Activated CD8-positive, alpha-beta memory T cell treated with anti-CD3 and anti-CD28 coated beads for 24 hours (primary cell): ENCODE measurements at regions not wholly inside any gene's neighbourhood (a gene's known extent, or its start where the extent isn't known, plus 50 kb on each side); places are given as distances from the start of the nearest gene placed in this dataset.

Experiments used
- DNase-seq: peaks from one replicate; pipeline ENCODE4 v3.0.0-alpha.2; 2020

DNA sequence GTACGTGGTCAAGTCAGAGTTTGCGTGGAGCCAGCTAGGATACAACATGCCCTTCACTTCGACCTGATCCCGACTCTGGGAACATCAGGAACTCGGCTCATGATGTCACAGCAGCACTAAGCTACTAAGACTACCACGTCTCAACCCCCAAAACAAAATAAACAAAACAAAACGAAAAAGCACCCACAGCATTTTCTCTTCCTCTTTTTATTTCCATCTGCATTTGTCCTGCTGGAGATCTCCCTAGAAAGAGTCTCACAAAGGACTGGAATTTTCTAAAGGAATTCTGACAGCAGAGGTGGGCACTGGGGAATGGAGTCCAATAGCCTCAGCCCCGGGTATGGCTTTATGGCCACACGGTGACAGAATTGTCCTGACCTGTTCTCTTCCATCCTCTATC, 196.6 kb downstream of the SALL1 start:
- no peak for DNase-seq

- DNase-seq = no peak
These were observed 197.8 kb downstream of the SALL1 start for GRCh38 chr16:50953290-50953689.

- no peak for DNase-seq
These were observed 200.1 kb downstream of the SALL1 start for GRCh38 chr16:50950955-50951354.

DNA sequence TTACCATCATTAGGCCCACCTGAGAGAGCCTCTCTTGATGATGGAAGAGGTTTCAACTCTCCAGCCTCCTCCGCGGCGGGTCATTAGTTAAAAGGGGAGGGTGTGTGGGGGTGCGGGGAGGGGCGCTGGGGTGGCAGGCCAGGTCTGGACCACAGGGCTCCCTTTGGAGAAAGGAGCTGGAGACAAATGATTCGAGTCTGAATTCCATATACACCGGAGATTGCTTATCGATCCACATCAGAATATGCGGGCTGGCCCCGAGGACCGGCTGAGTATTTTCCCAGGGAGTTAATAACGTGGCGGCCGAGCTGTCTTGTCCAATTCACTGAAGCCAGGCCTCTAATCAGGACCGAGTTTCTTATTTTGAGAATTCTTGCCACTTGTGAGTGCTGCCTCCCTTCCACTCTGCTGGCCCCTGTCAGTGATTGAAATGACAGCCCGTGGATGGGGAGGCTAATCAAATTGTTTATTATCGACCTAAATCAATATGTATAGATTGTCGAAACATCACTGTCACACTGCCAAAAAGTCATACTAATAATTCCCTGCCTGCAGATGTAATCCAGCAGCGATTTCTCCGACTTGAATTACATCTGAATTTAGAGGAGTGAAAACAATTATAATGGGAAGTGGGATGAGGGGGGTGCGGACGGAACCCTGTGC, 202.7 kb downstream of the SALL1 start:
- DNase-seq = no peak

DNA sequence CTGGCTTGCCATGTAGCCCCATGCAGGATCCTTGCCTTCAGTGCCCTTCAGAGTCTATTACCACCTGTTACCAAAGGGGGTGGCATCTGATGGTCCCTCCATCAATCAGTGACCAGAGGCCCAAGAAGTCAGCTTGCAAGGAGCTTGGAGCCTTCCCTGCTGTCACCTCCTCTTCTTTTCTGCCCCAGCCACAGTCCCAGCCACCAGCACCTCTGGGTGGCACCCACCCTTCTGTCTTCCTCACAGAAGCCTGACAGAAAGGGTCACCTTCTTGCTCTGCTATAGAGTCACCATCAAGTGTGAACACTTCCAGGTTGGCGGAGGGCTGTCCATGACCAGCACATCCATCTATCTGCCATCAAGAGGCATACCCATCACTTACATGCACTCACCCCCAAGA, 203.2 kb downstream of the SALL1 start:
- DNase-seq = no peak

- DNase-seq = no peak
These were observed 204.5 kb downstream of the SALL1 start for GRCh38 chr16:50946606-50947005.

DNA sequence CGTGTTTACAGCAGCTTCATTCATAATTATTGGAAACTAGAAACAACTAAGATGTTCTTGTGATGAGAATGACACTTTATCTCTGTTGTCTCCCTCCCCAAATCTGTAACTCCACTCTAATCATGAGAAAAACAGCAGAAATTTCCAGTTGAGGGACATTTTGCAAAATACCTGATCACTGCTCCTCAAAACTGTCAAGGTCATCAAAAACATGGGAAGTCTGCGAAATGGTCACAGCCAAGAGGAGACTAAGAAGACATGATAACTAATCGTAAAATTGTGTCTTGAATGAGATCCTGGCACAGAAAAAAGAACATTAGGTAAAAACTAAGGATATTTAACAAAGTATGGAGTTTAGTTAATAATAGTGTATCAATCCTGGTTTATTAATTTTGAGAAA, 204.2 kb downstream of the CYLD start:
- no peak for DNase-seq

DNA sequence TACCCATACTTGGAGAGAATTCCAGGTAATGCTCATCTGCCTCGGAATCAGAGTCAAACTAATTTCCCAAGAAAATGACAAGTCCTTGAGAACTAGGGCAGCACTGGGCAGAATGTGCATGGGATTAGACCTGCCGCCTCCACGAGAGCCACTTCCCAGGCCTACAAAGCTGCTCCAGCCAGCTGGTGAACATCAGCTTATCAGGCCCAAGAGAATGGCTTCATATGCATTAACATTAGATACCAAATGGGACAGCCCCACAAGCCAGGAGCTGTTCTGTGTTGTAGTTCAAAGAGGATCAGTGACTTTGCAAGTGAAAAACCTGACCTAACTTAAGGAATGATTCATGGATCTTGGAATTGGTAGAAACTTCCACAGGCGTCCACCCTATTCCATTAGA, 203.3 kb downstream of the CYLD start:
- DNase-seq = no peak

DNA sequence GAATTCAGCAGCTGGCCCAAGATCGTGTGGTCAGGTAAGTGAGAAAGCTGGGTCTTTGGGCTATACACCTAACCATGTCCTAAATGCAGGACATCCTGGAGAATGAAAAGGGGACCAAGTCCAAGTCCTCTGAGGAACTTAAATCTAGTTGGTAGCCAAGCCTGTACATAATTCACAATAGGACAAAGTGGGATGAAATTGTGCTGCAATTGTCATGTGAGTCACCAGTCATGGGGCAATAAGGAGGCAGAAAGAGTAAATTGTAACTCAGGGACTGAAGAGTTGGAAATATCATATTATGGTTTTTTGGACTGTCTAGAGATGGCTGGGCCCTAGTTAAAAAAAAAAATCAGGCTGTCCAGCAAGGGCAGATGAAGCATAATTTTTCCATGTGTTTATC, 202.6 kb downstream of the CYLD start:
- no peak for DNase-seq

DNA sequence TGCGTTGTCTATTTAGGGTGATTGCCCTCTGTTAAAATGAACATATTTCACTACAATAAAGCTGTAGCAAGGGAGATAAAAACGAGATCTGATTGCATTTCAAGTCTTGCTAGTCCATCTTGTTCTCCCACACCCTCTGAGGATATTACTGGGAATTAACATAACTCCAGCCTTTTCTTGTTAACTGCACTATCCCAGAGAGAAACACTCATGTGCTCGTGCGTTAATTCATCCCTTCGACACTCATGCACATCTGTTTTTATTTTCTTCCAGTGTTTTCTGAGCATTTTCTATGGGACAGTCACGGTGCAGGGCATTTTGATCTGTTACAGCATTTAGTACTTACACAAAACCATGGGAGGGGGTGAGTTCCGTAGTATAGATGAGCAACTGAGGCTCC, 202.1 kb downstream of the CYLD start:
- no peak for DNase-seq

DNA sequence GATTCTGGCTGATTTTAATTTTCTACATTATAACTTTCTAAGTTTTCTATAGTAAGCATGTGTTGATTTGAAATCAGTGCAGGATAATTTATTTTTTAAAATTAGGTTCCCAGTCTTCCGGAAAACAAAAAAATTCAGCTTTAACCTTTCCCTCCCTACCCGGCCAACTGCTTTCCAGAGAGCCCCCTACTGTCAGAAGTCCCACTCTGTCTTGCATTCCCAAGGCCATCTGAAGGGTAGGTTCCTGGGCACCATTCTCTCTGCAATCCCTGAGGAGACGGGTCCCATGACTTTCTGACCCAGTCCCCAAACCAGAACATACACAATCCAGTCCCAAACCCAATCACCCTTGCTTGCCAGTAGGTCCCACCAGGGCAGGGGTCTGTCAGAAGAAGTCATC, 200.3 kb downstream of the CYLD start:
- DNase-seq = no peak

GRCh38 chr16:50941681-50942080, 199.8 kb downstream of the CYLD start:
- DNase-seq = no peak

DNA sequence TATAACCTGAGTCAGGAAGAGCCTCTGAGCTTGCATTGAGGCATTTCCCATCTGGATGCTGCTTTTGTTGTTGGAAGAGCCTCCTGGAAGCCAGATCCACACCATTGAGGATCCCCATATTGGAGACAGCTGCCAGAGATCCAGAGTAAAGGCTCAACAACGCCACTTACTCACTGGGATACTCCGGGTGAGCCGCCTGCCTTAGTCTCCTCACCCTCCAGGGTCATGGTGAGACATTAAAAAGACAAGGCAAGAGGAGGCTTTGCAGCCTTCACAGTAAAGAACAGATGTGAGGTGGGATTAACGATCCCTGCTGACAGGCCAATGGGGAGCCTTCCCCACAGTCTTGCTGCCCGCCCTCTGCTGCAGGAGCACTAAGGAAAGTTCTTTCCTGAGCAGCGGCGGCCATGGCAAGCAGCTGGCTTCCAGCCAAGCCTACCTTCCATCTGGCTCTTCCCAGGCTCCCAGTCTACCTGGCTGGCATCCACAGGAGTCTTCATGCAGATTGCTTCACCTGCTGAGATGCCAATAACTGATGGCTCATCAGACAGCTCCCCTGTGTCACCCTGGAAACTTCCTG, 198.5 kb downstream of the CYLD start:
- DNase-seq = no peak

- no peak for DNase-seq
These were observed 197.5 kb downstream of the CYLD start for GRCh38 chr16:50939356-50939755.

GRCh38 chr16:50938932-50939331, 197.0 kb downstream of the CYLD start:
- DNase-seq = no peak

DNA sequence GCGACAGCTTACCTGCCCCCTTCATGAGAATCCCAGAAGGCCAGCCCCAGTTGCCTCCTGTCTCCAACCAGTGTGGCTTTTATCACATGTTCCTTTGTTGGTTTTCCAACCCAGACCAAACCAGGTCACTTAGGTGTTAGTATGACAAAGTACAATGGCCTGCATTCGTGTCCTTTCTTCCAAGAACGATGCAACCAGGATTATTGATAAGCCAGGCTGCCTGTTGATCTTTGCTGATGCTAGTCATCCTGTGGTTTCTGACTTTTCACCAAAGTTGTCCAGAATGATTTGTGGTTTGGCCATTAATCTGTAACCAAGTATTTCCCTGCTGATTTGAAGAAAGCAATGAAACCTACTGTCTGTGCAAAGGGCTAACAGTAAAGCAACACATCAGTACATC, 191.4 kb downstream of the CYLD start:
- no peak for DNase-seq

- DNase-seq = no peak
These were observed 190.6 kb downstream of the CYLD start for GRCh38 chr16:50932348-50932935.

GRCh38 chr16:50928065-50928464, 186.2 kb downstream of the CYLD start:
- DNase-seq = no peak

GRCh38 chr16:50925758-50926357, 184.0 kb downstream of the CYLD start:
- no peak for DNase-seq

GRCh38 chr16:50924759-50925545, 183.1 kb downstream of the CYLD start:
- no peak for DNase-seq

GRCh38 chr16:50917950-50918703, 176.2 kb downstream of the CYLD start:
- DNase-seq = no peak

- no peak for DNase-seq
These were observed 174.2 kb downstream of the CYLD start for GRCh38 chr16:50916040-50916439.

DNA sequence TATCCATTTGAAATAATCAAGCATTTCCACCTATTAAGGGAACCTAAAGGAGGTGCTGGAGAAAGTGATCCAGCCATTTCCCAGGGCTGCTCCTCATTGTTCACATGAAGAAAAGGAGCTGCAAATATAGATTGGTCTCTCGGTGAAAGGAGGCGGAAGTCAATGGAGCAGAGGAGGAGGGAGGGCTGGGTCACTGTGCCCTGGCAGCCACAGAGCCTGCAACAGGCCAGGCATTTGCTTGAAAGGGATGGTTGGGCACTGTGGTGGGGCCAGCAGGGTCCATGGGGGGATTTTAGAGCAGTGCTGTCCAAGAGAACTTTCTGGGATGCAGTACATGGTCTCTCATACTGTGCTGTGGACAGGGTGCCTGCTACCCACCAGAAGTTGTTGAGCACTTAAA, 173.2 kb downstream of the CYLD start:
- DNase-seq = no peak
